ENCODE measurements at regions not wholly inside any gene's neighbourhood (a gene's known extent, or its start where the extent isn't known, plus 50 kb on each side); places are given as distances from the start of the nearest gene placed in this dataset.

- WGBS (ENCODE audit: extremely low coverage, insufficient read length, low lambda C conversion rate): no CpG with 5 or more reads among the region's 12 CpGs
- Histone ChIP-seq H2AK5ac (ENCODE audit: insufficient read length, low read length) (no peak overlapping the region), H2AFZ (ENCODE audit: low read length) (no peak overlapping the region), H4K20me1 (ENCODE audit: control insufficient read depth, insufficient read depth, insufficient read length) (no peaks in the 10 kb centered on the region), H4K91ac (ENCODE audit: insufficient read length, low read depth, low read length) (no peak overlapping the region), H2BK12ac (ENCODE audit: insufficient read length, low read depth, low read length) (no peak overlapping the region), H3K14ac (ENCODE audit: insufficient read depth, low read length) (no peak overlapping the region; the same call in 1 of the 2 replicates), H2BK120ac (ENCODE audit: low read depth, low read length, poor library complexity, severe bottlenecking) (no peak overlapping the region), H2BK5ac (ENCODE audit: insufficient read length, low read length) (no peak overlapping the region), H3T11ph (ENCODE audit: low read length) (no peak overlapping the region), H2BK20ac (ENCODE audit: low read depth, low read length, poor library complexity, severe bottlenecking) (no peak overlapping the region), H3K4me2 (ENCODE audit: insufficient read depth, insufficient read length, low read length) (no peak overlapping the region), H4K8ac (replicated peaks; ENCODE audit: insufficient read length, low read depth, low read length) (no peak overlapping the region), H3K23me2 (ENCODE audit: insufficient read length, low read depth, low read length, poor library complexity, severe bottlenecking) (no peaks in the 10 kb centered on the region), H3K23ac (ENCODE audit: insufficient read length, low read depth, low read length) (no peak overlapping the region), H3K27ac (ENCODE audit: insufficient read length, low read depth, low read length) (no peak overlapping the region), H3K79me2 (ENCODE audit: insufficient read depth, low read length) (no peaks in the 10 kb centered on the region), H3K9me3 (ENCODE audit: control insufficient read depth, low read depth, low read length) (no peaks in the 10 kb centered on the region), H3K4ac (ENCODE audit: low read depth, low read length) (no peak overlapping the region), H3K9ac (ENCODE audit: extremely low read depth, insufficient read length, low read length) (no peak overlapping the region), H3K4me1 (ENCODE audit: insufficient read depth, low read length) (no peaks in the 10 kb centered on the region; the same call in 1 of the 2 replicates), H2BK15ac (ENCODE audit: low read depth, low read length) (no peak overlapping the region), H4K5ac (ENCODE audit: insufficient read length, low read depth, low read length) (no peak overlapping the region), H3K27me3 (ENCODE audit: insufficient read depth, low read length) (no peaks in the 10 kb centered on the region), H3K79me1 (ENCODE audit: insufficient read depth, low read depth, low read length, poor library complexity, severe bottlenecking) (no peaks in the 10 kb centered on the region), H3K56ac (ENCODE audit: insufficient read length, low read depth, low read length) (no peak overlapping the region), H3K18ac (ENCODE audit: insufficient read length, low read depth, low read length) (no peak overlapping the region)
- Mint-ChIP-seq H3K27me3 (ENCODE audit: low read depth) (peaks cover 8% of the 10 kb centered on the region), H3K36me3 (ENCODE audit: insufficient read depth in 1 of 3, low read depth in 3 of 3) (no peaks in the 10 kb centered on the region; a peak in 1 of 7 replicates), H3K4me1 (peaks cover 18 to 19% of the 10 kb centered on the region in 2 experiments), H3K4me3 (no peak overlapping the region), H3K9me3 (no peaks in the 10 kb centered on the region), H3K27ac (peak overlapping the region in 1 of 3 experiments; percentile 30; a peak in 1 of 7 replicates)
- no peak for DNase-seq
- no peak for TF ChIP-seq CTCF (conservative IDR thresholded peaks at IDR 0.05)
Observed at GRCh38 chr15:70154718-70155347, 57.1 kb upstream of the TLE3 start.
